ENCODE measurements at regions not wholly inside any gene's neighbourhood (a gene's known extent, or its start where the extent isn't known, plus 50 kb on each side); places are given as distances from the start of the nearest gene placed in this dataset.

GRCh38 chr1:55684131-55684650, 469.0 kb upstream of the USP24 start:
- H3K4me3 ChIP-seq (ENCODE audit: low read depth, low read length): no peak overlapping the region
- DNase-seq (ENCODE audit: low read depth): no peak
- TF ChIP-seq, protein P1, sequence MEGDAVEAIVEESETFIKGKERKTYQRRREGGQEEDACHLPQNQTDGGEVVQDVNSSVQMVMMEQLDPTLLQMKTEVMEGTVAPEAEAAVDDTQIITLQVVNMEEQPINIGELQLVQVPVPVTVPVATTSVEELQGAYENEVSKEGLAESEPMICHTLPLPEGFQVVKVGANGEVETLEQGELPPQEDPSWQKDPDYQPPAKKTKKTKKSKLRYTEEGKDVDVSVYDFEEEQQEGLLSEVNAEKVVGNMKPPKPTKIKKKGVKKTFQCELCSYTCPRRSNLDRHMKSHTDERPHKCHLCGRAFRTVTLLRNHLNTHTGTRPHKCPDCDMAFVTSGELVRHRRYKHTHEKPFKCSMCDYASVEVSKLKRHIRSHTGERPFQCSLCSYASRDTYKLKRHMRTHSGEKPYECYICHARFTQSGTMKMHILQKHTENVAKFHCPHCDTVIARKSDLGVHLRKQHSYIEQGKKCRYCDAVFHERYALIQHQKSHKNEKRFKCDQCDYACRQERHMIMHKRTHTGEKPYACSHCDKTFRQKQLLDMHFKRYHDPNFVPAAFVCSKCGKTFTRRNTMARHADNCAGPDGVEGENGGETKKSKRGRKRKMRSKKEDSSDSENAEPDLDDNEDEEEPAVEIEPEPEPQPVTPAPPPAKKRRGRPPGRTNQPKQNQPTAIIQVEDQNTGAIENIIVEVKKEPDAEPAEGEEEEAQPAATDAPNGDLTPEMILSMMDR (IDR thresholded peaks at IDR 0.05; ENCODE audit: insufficient read depth, low read length): no peak

GRCh38 chr1:55682198-55682597, 467.0 kb upstream of the USP24 start:
- TF ChIP-seq, protein P1 (IDR thresholded peaks at IDR 0.05; ENCODE audit: insufficient read depth, low read length): no peak
- DNase-seq (ENCODE audit: low read depth): no peak

GRCh38 chr1:55679971-55680370, 464.8 kb upstream of the USP24 start:
- DNase-seq (ENCODE audit: low read depth): peak; percentile 92
- H3K4me3 ChIP-seq (ENCODE audit: low read depth, low read length): no peak overlapping the region
- TF ChIP-seq, protein P1 (IDR thresholded peaks at IDR 0.05; ENCODE audit: insufficient read depth, low read length): no peak

More at GRCh38 chr1:55682198-55682597, 467.0 kb upstream of the USP24 start:
- H3K4me3 ChIP-seq (ENCODE audit: low read depth, low read length): no peak overlapping the region

DNA sequence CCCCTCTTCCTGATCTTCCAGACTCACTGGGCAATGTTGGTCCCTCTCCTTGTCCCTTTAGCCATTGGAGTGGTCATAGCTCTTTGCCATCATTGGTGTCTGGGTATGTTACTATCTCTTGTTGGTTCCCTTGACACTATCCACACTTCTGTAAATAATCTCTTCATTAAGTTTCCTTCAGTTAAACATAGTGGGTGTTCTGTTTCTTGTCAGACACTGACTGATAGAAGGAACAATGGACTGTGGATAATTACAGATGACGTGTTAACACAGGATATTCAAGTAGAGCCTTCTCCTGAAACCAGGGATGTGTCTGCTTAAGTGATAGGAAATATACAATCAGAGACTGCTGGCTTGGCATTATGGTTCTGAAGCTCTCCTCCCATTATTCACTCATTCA, 458.3 kb upstream of the USP24 start:
- H3K4me3 ChIP-seq (ENCODE audit: low read depth, low read length): no peak overlapping the region
- TF ChIP-seq, protein P1 (IDR thresholded peaks at IDR 0.05; ENCODE audit: insufficient read depth, low read length): no peak
- no peak for DNase-seq (ENCODE audit: low read depth)

GRCh38 chr1:55670331-55671082, 455.3 kb upstream of the USP24 start:
- DNase-seq (ENCODE audit: low read depth): peak; percentile 79
- TF ChIP-seq, protein P1 (IDR thresholded peaks at IDR 0.05; ENCODE audit: insufficient read depth, low read length): no peak
- no peak overlapping the region for H3K4me3 ChIP-seq (ENCODE audit: low read depth, low read length)

- TF ChIP-seq, protein P1 (IDR thresholded peaks at IDR 0.05; ENCODE audit: insufficient read depth, low read length): no peak
- DNase-seq (ENCODE audit: low read depth): peak; percentile 99
- no peak overlapping the region for H3K4me3 ChIP-seq (ENCODE audit: low read depth, low read length)
These were observed 454.1 kb upstream of the USP24 start for GRCh38 chr1:55669293-55669692.
